A549 (cell line): ENCODE measurements at regions not wholly inside any gene's neighbourhood (a gene's known extent, or its start where the extent isn't known, plus 50 kb on each side); places are given as distances from the start of the nearest gene placed in this dataset.

ENCODE experiments used
- ATAC-seq, 2 experiments: fragments of 200-7000 bp in 1 of 2; fragments of >200 bp in 1 of 2; cut with Nextera tagmentation in 1 of 2; cut with Tn5 transposase in 1 of 2; 3 replicates each; pipeline versions ENCODE4 v1.8.0 to v1.9.1; 2018 to 2020; ENCODE audit warnings: mild to moderate bottlenecking in 1 of 2, moderate library complexity in 1 of 2
- CTCF ChIA-PET: fragments of 300-600 bp; sonication (Branson Sonifier 250); formaldehyde crosslinking; extraction: SDS; loops from one replicate; lab custom pipeline; 2021; ENCODE audit warnings: antibody characterized with exemption, inconsistent platforms; lab: Yijun Ruan, JAX
- POLR2A ChIA-PET: fragments of 350-600 bp; formaldehyde crosslinking; extraction: SDS; loops from one replicate; lab custom pipeline; 2021; ENCODE audit warnings: antibody characterized with exemption, inconsistent platforms; lab: Yijun Ruan, JAX
- DNase-seq, 2 experiments: peaks; one replicate each; pipeline versions ENCODE4 v3.0.0 to v3.0.0-alpha.2; 2011 to 2016; ENCODE audit warnings: low read depth in 1 of 2, low spot score in 1 of 2
- FAIRE-seq: peaks from 2 replicates; lab custom pipeline; 2011; peaks lifted over from hg19 to GRCh38; lab: Jason Lieb, UNC
- H3K27ac ChIP-seq, 2 experiments: fragments of >200 bp; sonication (Bioruptor Twin); formaldehyde crosslinking; 3 replicates each; pipeline ENCODE4 v1.5.1; 2016 to 2017
- H3K4me1 ChIP-seq: fragments of >200 bp; sonication (Bioruptor Twin); formaldehyde crosslinking; 3 replicates; pipeline ENCODE4 v1.6.1; 2016
- H3K4me2 ChIP-seq: fragments of >200 bp; sonication (Bioruptor Twin); formaldehyde crosslinking; 3 replicates; pipeline ENCODE4 v1.6.1; 2016
- H3K4me3 ChIP-seq: fragments of >200 bp; sonication (Bioruptor Twin); formaldehyde crosslinking; 3 replicates; pipeline ENCODE4 v1.5.1; 2016
- H3K9me3 ChIP-seq: fragments of >200 bp; sonication (Bioruptor Twin); formaldehyde crosslinking; 3 replicates; pipeline ENCODE4 v1.6.1; 2016
- BCL3 ChIP-seq: fragments of >200 bp; sonication (Bioruptor Twin); formaldehyde crosslinking; IDR thresholded peaks from 3 replicates; pipeline ENCODE4 v1.6.1; 2016
- BHLHE40 ChIP-seq: IDR thresholded peaks from 2 replicates; pipeline ENCODE4 v1.6.1; 2012; ENCODE audit warnings: low read depth, low read length, inconsistent platforms
- CBX2 ChIP-seq: fragments of 200-600 bp; sonication (generic); IDR thresholded peaks from 2 replicates; pipeline ENCODE4 v1.6.1; 2016; ENCODE audit warnings: low read depth, mild to moderate bottlenecking, borderline replicate concordance
- CBX8 ChIP-seq: fragments of 200-600 bp; sonication (generic); IDR thresholded peaks from 2 replicates; pipeline ENCODE4 v1.6.1; 2016
- CEBPB ChIP-seq, 2 experiments: fragments of >200 bp in 1 of 2; sonication (Bioruptor Twin) in 1 of 2; formaldehyde crosslinking in 1 of 2; IDR thresholded peaks; 2 replicates each; pipeline ENCODE4 v1.6.1; 2012 to 2016
- CHD2 ChIP-seq: fragments of 150-350 bp; IDR thresholded peaks from 2 replicates; pipeline ENCODE4 v1.6.1; 2014; ENCODE audit warnings: low read length; ENCODE audit not compliant: partially characterized antibody
- CHD4 ChIP-seq: fragments of 200-600 bp; sonication (generic); IDR thresholded peaks from 2 replicates; pipeline ENCODE4 v1.6.1; 2016; ENCODE audit warnings: antibody characterized with exemption, mild to moderate bottlenecking, borderline replicate concordance
- E2F6 ChIP-seq: IDR thresholded peaks from 2 replicates; pipeline ENCODE4 v1.6.1; 2012; ENCODE audit warnings: low read depth, borderline replicate concordance
- EHF ChIP-seq: fragments of 250-450 bp; sonication (Bioruptor Pico); IDR thresholded peaks from 2 replicates; pipeline ENCODE4 v1.5.0; 2020; ENCODE audit warnings: mild to moderate bottlenecking
- EP300 ChIP-seq, 2 experiments: fragments of >200 bp; sonication (Bioruptor Twin); formaldehyde crosslinking; IDR thresholded peaks; 2 replicates in 1 of 2; 3 replicates in 1 of 2; pipeline ENCODE4 v1.6.1; 2016 to 2017
- ESRRA ChIP-seq: fragments of 150-350 bp; IDR thresholded peaks from 2 replicates; pipeline ENCODE4 v1.6.1; 2014; ENCODE audit warnings: mild to moderate bottlenecking, low read length, borderline replicate concordance
- FOSB ChIP-seq: fragments of 250-450 bp; sonication (Bioruptor Pico); IDR thresholded peaks from 2 replicates; pipeline ENCODE4 v1.5.0; 2020; ENCODE audit warnings: mild to moderate bottlenecking, moderate library complexity
- FOXS1 ChIP-seq: fragments of 250-450 bp; sonication (Bioruptor Pico); IDR thresholded peaks from 2 replicates; pipeline ENCODE4 v1.5.0; 2020; ENCODE audit warnings: mild to moderate bottlenecking, moderate library complexity
- GATA3 ChIP-seq: IDR thresholded peaks from 2 replicates; pipeline ENCODE4 v1.6.1; 2012; ENCODE audit warnings: borderline replicate concordance
- HES2 ChIP-seq: fragments of >200 bp; sonication (Bioruptor Twin); formaldehyde crosslinking; IDR thresholded peaks from 2 replicates; pipeline ENCODE4 v1.6.1; 2016
- HEYL ChIP-seq: fragments of 250-450 bp; sonication (Bioruptor Pico); IDR thresholded peaks from 2 replicates; pipeline ENCODE4 v1.8.0; 2021; ENCODE audit warnings: mild to moderate bottlenecking, moderate library complexity
- HOXA7 ChIP-seq: fragments of 250-450 bp; sonication (Bioruptor Pico); IDR thresholded peaks from 2 replicates; pipeline ENCODE4 v1.5.0; 2020; ENCODE audit warnings: mild to moderate bottlenecking, moderate library complexity
- HOXB13 ChIP-seq: fragments of 250-450 bp; sonication (Bioruptor Pico); IDR thresholded peaks from 2 replicates; pipeline ENCODE4 v1.5.0; 2020; ENCODE audit warnings: low read depth, mild to moderate bottlenecking, moderate library complexity
- JUN ChIP-seq, 2 experiments: fragments of >200 bp; sonication (Bioruptor Twin); formaldehyde crosslinking; IDR thresholded peaks; 2 replicates in 1 of 2; 3 replicates in 1 of 2; pipeline ENCODE4 v1.6.1; 2016 to 2017
- JUNB ChIP-seq: fragments of >200 bp; sonication (Bioruptor Twin); formaldehyde crosslinking; IDR thresholded peaks from 2 replicates; pipeline ENCODE4 v1.6.1; 2016
- KDM1A ChIP-seq: fragments of 200-600 bp; sonication (generic); IDR thresholded peaks from 2 replicates; pipeline ENCODE4 v1.6.1; 2016; ENCODE audit warnings: low read depth, mild to moderate bottlenecking
- NFE2L2 ChIP-seq: fragments of 150-350 bp; conservative IDR thresholded peaks from 2 replicates; pipeline ENCODE4 v1.6.1; 2014; ENCODE audit warnings: low read length
- NPAS2 ChIP-seq: fragments of 250-450 bp; sonication (Bioruptor Pico); IDR thresholded peaks from 2 replicates; pipeline ENCODE4 v1.8.0; 2022; ENCODE audit warnings: mild to moderate bottlenecking, moderate library complexity, borderline replicate concordance
- POLR2A ChIP-seq: IDR thresholded peaks from 2 replicates; pipeline ENCODE4 v1.6.1; 2012; ENCODE audit warnings: mild to moderate bottlenecking, low read length
- RAD21 ChIP-seq, 2 experiments: fragments of >200 bp in 1 of 2; sonication (Bioruptor Twin) in 1 of 2; formaldehyde crosslinking in 1 of 2; IDR thresholded peaks in 1 of 2; conservative IDR thresholded peaks in 1 of 2; 2 replicates in 1 of 2; 3 replicates in 1 of 2; pipeline ENCODE4 v1.6.1; 2012 to 2018; ENCODE audit warnings: inconsistent platforms in 1 of 2
- RARB ChIP-seq: fragments of 250-450 bp; sonication (Bioruptor Pico); IDR thresholded peaks from 2 replicates; pipeline ENCODE4 v1.8.0; 2021; ENCODE audit warnings: mild to moderate bottlenecking, moderate library complexity
- RCOR1 ChIP-seq: fragments of 150-350 bp; IDR thresholded peaks from 2 replicates; pipeline ENCODE4 v1.6.1; 2014; ENCODE audit warnings: antibody characterized with exemption, low read length, low read depth
- RFX5 ChIP-seq: fragments of 450-650 bp; IDR thresholded peaks from 2 replicates; pipeline ENCODE4 v1.7.1; 2014; ENCODE audit warnings: antibody characterized with exemption, mild to moderate bottlenecking, moderate library complexity
- RNF2 ChIP-seq: fragments of 200-600 bp; sonication (generic); IDR thresholded peaks from 2 replicates; pipeline ENCODE4 v1.6.1; 2016; ENCODE audit warnings: low read depth, mild to moderate bottlenecking, antibody characterized with exemption, moderate library complexity, borderline replicate concordance
- SMC3 ChIP-seq: fragments of >200 bp; sonication (Bioruptor Twin); formaldehyde crosslinking; IDR thresholded peaks from 3 replicates; pipeline ENCODE4 v1.6.1; 2018; ENCODE audit warnings: inconsistent platforms
- TP53 ChIP-seq: fragments of 250-450 bp; sonication (Bioruptor Pico); IDR thresholded peaks from 2 replicates; pipeline ENCODE4 v1.5.0; 2021; ENCODE audit warnings: mild to moderate bottlenecking, moderate library complexity
- ZC3H11A ChIP-seq: fragments of 450-650 bp; IDR thresholded peaks from 2 replicates; pipeline ENCODE4 v1.6.1; 2014; ENCODE audit warnings: antibody characterized with exemption, mild to moderate bottlenecking
- ZFP36 ChIP-seq: fragments of 450-650 bp; IDR thresholded peaks from 2 replicates; pipeline ENCODE4 v1.6.1; 2014; ENCODE audit warnings: borderline replicate concordance; ENCODE audit not compliant: partially characterized antibody
- WGBS: methylation state at CpG from one replicate; pipeline ENCODE4 v1.1.6; 2017; ENCODE audit errors: missing lambda C conversion rate; 5-methylcytosine and 5-hydroxymethylcytosine counted together
- TF ChIP-seq, protein P1 (sequence below): fragments of 150-350 bp; IDR thresholded peaks from 2 replicates; pipeline ENCODE4 v1.6.1; 2014; ENCODE audit warnings: low read depth, mild to moderate bottlenecking, low read length

DNA sequence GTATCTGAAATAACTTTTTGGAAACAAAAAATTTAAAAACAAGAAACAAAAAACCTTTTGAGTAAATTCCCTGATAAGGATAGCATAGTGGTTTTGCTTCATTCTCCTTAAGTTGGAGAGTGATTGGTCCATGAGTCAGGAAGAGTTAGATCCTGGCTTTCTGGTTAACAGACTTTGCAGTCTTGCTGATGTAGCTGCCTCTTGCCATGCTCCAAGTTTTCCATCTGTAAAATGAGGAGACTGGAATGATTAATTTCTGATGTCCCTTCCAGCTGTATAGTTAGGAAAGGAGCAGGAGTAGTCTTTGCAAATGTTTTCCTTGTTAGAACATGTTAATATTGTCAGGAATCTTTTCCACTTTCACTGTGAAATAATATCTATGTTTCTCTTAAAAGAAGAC, 266.6 kb downstream of the DNAJB9 start:
- Histone ChIP-seq H3K9me3 (no peaks in the 10 kb centered on the region), H3K4me1 (no peaks in the 10 kb centered on the region), H3K4me3 (no peak overlapping the region), H3K4me2 (no peak overlapping the region), H3K27ac (no peak overlapping the region)
- no peak for ATAC-seq
- CTCF ChIA-PET, result no interaction called here
- no peak for FAIRE-seq
- TF ChIP-seq GATA3 (no peak), SMC3 (no peak), RCOR1 (no peak), POLR2A (no peak), BHLHE40 (no peak), NPAS2 (no peak), RAD21 (conservative IDR thresholded peaks at IDR 0.05 in 1 of 2, IDR thresholded peaks at IDR 0.05 in 1 of 2) (no peak), BCL3 (no peak), RFX5 (no peak), NFE2L2 (no peak), ZFP36 (no peak), E2F6 (no peak), ESRRA (no peak), KDM1A (no peak), CHD4 (no peak), CBX8 (no peak), HOXA7 (no peak)
- TF ChIP-seq, protein P1, sequence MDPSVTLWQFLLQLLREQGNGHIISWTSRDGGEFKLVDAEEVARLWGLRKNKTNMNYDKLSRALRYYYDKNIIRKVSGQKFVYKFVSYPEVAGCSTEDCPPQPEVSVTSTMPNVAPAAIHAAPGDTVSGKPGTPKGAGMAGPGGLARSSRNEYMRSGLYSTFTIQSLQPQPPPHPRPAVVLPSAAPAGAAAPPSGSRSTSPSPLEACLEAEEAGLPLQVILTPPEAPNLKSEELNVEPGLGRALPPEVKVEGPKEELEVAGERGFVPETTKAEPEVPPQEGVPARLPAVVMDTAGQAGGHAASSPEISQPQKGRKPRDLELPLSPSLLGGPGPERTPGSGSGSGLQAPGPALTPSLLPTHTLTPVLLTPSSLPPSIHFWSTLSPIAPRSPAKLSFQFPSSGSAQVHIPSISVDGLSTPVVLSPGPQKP, result no peak
- no peak for DNase-seq
- POLR2A ChIA-PET, result no interaction called here

DNA sequence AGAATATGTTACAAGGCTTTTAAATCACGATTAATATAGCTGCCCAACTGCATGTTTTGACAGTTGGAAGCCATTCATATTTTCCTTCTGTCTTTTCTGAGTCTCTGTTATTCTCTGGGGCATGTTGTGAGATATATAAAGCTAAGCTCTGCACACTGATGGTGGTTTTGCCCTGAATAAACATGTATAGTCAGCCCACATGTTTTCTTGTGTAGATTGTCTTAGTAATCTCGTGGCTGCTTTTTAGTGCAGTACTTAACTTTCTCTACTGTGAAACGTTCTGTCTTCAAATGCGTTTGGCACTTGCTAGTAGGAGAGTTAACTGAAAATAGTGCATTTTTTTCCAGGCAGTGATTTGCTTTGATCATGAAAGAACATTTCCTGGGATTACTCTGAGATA, 268.5 kb downstream of the DNAJB9 start:
- POLR2A ChIA-PET, result no interaction called here
- Histone ChIP-seq H3K4me1 (no peaks in the 10 kb centered on the region), H3K4me2 (no peak overlapping the region), H3K9me3 (no peaks in the 10 kb centered on the region), H3K27ac (no peak overlapping the region), H3K4me3 (no peak overlapping the region)
- DNase-seq (no peak), FAIRE-seq (no peak), ATAC-seq (no peak)
- WGBS, result under 1% methylated on average over 4 of the region's 4 CpGs
- CTCF ChIA-PET, result interaction anchor here (0.7 kb wide), 1 partner anchor 40 kb away, joined by 3 read pairs; no protein-coding TSS in a partner anchor
- no peak for TF ChIP-seq FOXS1 (CRISPR knock-in tag)
- no peak for TF ChIP-seq HOXB13 (CRISPR knock-in tag)
- no peak for TF ChIP-seq ZC3H11A
- TF ChIP-seq ZFP36, result no peak
- no peak for TF ChIP-seq FOSB (CRISPR knock-in tag)
- no peak for TF ChIP-seq CHD2
- no peak for TF ChIP-seq TP53 (CRISPR knock-in tag)
- TF ChIP-seq RNF2, result no peak
- no peak for TF ChIP-seq NPAS2

DNA sequence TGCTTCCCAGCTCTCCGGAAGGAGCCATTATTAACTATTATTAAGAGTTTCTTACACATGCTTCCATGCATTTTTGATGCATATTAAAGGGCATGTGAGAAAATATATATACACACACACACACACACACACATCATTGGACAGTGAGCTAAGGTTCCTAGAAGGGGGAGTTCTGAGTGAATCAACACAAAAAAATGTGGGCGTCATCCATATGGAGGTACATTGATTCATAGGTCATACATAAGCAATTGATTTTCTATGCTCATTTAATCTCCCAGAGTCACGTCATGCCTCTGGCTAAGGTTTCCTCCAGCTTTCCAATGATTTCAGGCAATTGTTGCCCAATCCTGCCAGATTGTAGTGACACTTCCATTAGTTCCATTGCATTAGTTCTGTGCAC, 269.4 kb downstream of the DNAJB9 start:
- ATAC-seq (no peak), FAIRE-seq (no peak)
- ChIA-PET CTCF (no interaction called here), POLR2A (no interaction called here)
- WGBS, result 11% methylated on average over 3 of the region's 3 CpGs
- no peak overlapping the region for H3K27ac ChIP-seq
- no peak overlapping the region for H3K4me3 ChIP-seq
- no peak for TF ChIP-seq HOXA7
- no peak for TF ChIP-seq CBX2
- no peak for TF ChIP-seq HEYL (CRISPR knock-in tag)
- no peak for TF ChIP-seq E2F6
- TF ChIP-seq HES2, result no peak
- no peak for TF ChIP-seq EHF (CRISPR knock-in tag)
- TF ChIP-seq JUNB, result no peak
- no peak for TF ChIP-seq POLR2A
- TF ChIP-seq JUN (IDR thresholded peaks at IDR 0.05), result no peak
- TF ChIP-seq ZC3H11A, result no peak
- TF ChIP-seq CEBPB (IDR thresholded peaks at IDR 0.05), result no peak
- no peak for TF ChIP-seq EP300 (IDR thresholded peaks at IDR 0.05)
- TF ChIP-seq RFX5, result no peak
- TF ChIP-seq RARB, result no peak
- TF ChIP-seq, all 56 proteins: peak for 0
- no peak overlapping the region for H3K4me2 ChIP-seq
- H3K4me1 ChIP-seq, result no peaks in the 10 kb centered on the region
- no peak for DNase-seq
- H3K9me3 ChIP-seq, result no peaks in the 10 kb centered on the region
